ENCODE measurements at regions not wholly inside any gene's neighbourhood (a gene's known extent, or its start where the extent isn't known, plus 50 kb on each side); places are given as distances from the start of the nearest gene placed in this dataset.

DNA sequence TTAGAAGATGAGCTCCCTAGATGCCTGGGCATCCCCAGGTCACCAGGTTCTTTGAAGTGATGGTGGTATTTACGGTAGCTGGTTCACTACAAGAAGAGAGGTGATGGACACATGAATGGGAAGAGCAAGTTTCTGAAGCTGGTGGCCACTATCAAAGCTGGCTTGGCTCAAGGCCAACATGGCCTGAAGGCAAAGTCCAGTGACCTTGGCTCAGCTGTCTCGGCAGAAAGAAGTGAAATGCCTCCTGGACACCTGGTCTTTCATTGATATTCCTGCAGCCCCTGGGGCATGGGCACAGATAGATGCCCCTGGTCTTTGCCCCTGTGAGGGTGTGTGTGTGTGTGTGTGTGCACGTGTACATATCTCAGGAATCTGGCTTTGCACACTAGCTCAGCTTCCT lies 441.8 kb upstream of the TMPO start:
- ATAC-seq (no peak), DNase-seq (no peak)
- H3K4me1 Mint-ChIP-seq: no peaks in the 10 kb centered on the region
- no peaks in the 10 kb centered on the region for H3K36me3 Mint-ChIP-seq
- no peak overlapping the region for H3K4me3 Mint-ChIP-seq
- POLR2A ChIA-PET: no interaction called here
- peaks cover 0 to 13% (median 0%) of the 10 kb centered on the region in 9 donors for H3K9me3 Mint-ChIP-seq
- no peak overlapping the region for H3K27ac Mint-ChIP-seq
- peaks cover 0 to 6% (median 4%) of the 10 kb centered on the region in 5 donors for H3K27me3 Mint-ChIP-seq

DNA sequence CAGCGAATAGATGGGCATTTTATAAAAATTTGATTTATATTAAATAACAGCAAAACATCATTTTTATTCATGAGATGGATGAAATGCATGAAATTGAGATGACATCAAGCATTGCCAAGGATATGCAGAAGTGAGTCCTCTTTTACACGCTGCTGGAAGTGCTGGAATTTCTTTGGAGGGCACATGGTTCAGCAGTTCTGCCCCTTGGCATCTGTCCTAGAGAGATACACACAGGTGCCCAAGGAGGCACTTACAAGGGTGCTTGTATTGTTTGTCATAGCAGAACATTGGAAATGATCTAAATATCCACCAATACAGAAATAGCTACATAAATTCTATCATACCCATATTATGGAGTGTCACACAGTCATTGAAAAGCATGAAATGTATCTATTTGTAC lies 441.1 kb upstream of the TMPO start:
- peaks cover 0 to 6% (median 4%) of the 10 kb centered on the region in 5 donors for H3K27me3 Mint-ChIP-seq
- ATAC-seq: no peak

GRCh38 chr12:98084391-98084790 lies 431.0 kb upstream of the TMPO start:
- H3K27ac Mint-ChIP-seq: no peak overlapping the region
- H3K4me3 Mint-ChIP-seq: no peak overlapping the region
- no peak for ATAC-seq
- POLR2A ChIA-PET: no interaction called here
- H3K4me1 Mint-ChIP-seq: no peaks in the 10 kb centered on the region
- peaks cover 0 to 19% (median 0%) of the 10 kb centered on the region in 9 donors for H3K9me3 Mint-ChIP-seq
- peaks cover 0 to 33% (median 7%) of the 10 kb centered on the region in 5 donors for H3K27me3 Mint-ChIP-seq
- H3K36me3 Mint-ChIP-seq: no peaks in the 10 kb centered on the region
- no peak for DNase-seq

More for the DNA sequence above, 441.1 kb upstream of the TMPO start:
- no peak for DNase-seq
- no peak overlapping the region for H3K4me3 Mint-ChIP-seq
- no peak overlapping the region for H3K27ac Mint-ChIP-seq
- peaks cover 0 to 13% (median 0%) of the 10 kb centered on the region in 9 donors for H3K9me3 Mint-ChIP-seq
- no peaks in the 10 kb centered on the region for H3K4me1 Mint-ChIP-seq
- POLR2A ChIA-PET: no interaction called here
- H3K36me3 Mint-ChIP-seq: no peaks in the 10 kb centered on the region

- peaks cover 1 to 34% (median 7%) of the 10 kb centered on the region in 5 donors for H3K27me3 Mint-ChIP-seq
- no peak overlapping the region for H3K4me3 Mint-ChIP-seq
- H3K27ac Mint-ChIP-seq: no peak overlapping the region
- no peak for DNase-seq
- H3K36me3 Mint-ChIP-seq: no peaks in the 10 kb centered on the region
- no peaks in the 10 kb centered on the region for H3K4me1 Mint-ChIP-seq
- ATAC-seq: no peak
- peaks cover 0 to 27% (median 0%) of the 10 kb centered on the region in 9 donors for H3K9me3 Mint-ChIP-seq
- POLR2A ChIA-PET: no interaction called here
These were observed 430.2 kb upstream of the TMPO start for GRCh38 chr12:98085046-98085755.

GRCh38 chr12:98090731-98091130 lies 424.7 kb upstream of the TMPO start:
- DNase-seq (no peak), ATAC-seq (no peak)
- peaks cover 0 to 31% (median 5%) of the 10 kb centered on the region in 9 donors for H3K9me3 Mint-ChIP-seq
- POLR2A ChIA-PET: no interaction called here
- no peaks in the 10 kb centered on the region for H3K4me1 Mint-ChIP-seq
- no peak overlapping the region for H3K4me3 Mint-ChIP-seq
- H3K27me3 Mint-ChIP-seq: peaks cover 1 to 46% (median 4%) of the 10 kb centered on the region in 5 donors
- H3K27ac Mint-ChIP-seq: no peak overlapping the region
- H3K36me3 Mint-ChIP-seq: peaks cover 0 to 7% (median 0%) of the 10 kb centered on the region in 3 donors

- DNase-seq: no peak
- Mint-ChIP-seq H3K27me3 (peaks cover 0 to 24% (median 5%) of the 10 kb centered on the region in 5 donors), H3K27ac (peak overlapping the region in 1 of 10 donors; percentile 15), H3K4me1 (no peaks in the 10 kb centered on the region), H3K4me3 (no peak overlapping the region), H3K36me3 (peaks cover 0 to 7% (median 0%) of the 10 kb centered on the region in 3 donors), H3K9me3 (peaks cover 0 to 17% (median 7%) of the 10 kb centered on the region in 9 donors)
- ATAC-seq: no peak
- POLR2A ChIA-PET: no interaction called here
These were observed 419.0 kb upstream of the TMPO start for GRCh38 chr12:98096436-98096835.

DNA sequence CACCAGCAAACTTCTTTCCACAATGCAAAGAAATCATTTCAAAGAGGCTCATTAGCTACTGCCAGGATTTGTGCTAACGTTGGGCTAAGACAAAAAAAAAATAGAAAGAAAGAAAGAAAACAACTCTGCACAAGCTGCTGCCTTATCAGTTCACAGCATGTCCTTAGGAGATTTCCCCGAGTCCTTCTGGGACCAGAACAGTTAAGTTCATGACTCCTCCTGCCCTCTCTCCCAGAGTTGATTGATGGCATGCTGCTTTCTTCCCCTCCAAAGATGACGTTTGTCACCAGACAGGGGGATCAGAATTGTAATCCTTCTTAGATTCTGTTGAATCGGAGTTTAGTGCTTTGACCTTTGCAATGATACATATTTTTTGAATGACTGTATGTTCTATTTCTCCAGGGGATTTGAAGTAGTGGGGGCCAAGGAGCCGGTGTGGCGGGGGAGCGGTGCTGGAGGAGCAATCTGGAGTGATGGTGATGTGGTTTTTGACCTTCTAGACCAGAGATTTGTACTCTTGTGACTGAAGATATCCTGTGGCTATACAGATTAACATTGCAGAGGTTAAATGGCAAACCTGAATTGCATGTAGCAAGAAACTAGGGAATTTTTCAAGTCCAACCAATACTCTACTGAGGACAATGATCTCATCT lies 409.2 kb upstream of the TMPO start:
- H3K4me1 Mint-ChIP-seq: no peaks in the 10 kb centered on the region
- no peak overlapping the region for H3K27ac Mint-ChIP-seq
- no peak for ATAC-seq

DNA sequence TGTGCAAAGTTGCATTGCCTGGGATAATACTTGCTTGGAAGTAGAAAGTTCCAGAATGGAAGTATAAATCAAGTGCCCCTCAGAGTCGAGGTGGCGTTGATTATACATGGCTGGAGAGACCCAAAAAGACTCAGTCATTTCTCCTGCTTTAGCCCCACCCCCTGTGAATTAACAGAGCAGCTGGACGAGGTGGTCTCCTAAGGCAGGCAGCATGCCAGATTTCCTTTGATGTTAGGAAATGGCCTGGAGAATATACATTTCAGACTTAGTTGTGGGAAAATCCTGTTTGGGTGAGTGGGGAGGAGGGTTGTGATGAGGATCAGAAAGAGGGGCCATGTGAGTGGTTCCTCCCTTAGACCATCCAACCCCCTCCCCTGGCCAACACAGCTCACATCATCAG lies 406.1 kb upstream of the TMPO start:
- H3K36me3 Mint-ChIP-seq: no peaks in the 10 kb centered on the region
- H3K4me1 Mint-ChIP-seq: no peaks in the 10 kb centered on the region
- ATAC-seq: no peak
- no peak overlapping the region for H3K4me3 Mint-ChIP-seq
- H3K27ac Mint-ChIP-seq: no peak overlapping the region
- POLR2A ChIA-PET: no interaction called here
- H3K9me3 Mint-ChIP-seq: no peaks in the 10 kb centered on the region
- no peak for DNase-seq
- H3K27me3 Mint-ChIP-seq: peaks cover 0 to 3% (median 0%) of the 10 kb centered on the region in 5 donors

More for the DNA sequence above, 409.2 kb upstream of the TMPO start:
- peaks cover 0 to 7% (median 2%) of the 10 kb centered on the region in 5 donors for H3K27me3 Mint-ChIP-seq
- H3K36me3 Mint-ChIP-seq: no peaks in the 10 kb centered on the region
- no peak for DNase-seq
- no peaks in the 10 kb centered on the region for H3K9me3 Mint-ChIP-seq
- no peak overlapping the region for H3K4me3 Mint-ChIP-seq
- POLR2A ChIA-PET: no interaction called here

DNA sequence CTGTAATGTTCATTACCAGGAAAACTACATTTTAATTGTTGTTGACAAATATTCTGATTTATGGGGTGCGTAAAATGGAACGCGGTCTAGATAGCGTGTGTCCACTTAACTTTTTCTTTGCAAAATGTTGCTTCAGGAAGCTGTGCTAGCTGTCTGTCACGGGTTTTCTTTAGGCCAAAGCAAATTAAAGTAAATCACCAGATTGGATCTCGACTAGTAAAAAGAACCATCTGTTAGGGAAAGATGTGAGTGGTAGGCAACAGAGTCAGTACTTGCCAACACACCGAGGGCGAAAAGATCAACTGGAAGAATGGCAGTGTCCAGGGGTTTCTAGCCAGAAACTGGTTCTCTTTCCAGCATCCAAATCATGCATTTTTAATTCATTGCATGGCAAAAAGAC lies 404.9 kb upstream of the TMPO start:
- DNase-seq: no peak
- Mint-ChIP-seq H3K36me3 (no peaks in the 10 kb centered on the region), H3K9me3 (no peaks in the 10 kb centered on the region), H3K4me3 (no peak overlapping the region), H3K27me3 (peaks cover 0 to 2% (median 0%) of the 10 kb centered on the region in 5 donors), H3K4me1 (no peaks in the 10 kb centered on the region), H3K27ac (no peak overlapping the region)
- ATAC-seq: no peak
- POLR2A ChIA-PET: no interaction called here

DNA sequence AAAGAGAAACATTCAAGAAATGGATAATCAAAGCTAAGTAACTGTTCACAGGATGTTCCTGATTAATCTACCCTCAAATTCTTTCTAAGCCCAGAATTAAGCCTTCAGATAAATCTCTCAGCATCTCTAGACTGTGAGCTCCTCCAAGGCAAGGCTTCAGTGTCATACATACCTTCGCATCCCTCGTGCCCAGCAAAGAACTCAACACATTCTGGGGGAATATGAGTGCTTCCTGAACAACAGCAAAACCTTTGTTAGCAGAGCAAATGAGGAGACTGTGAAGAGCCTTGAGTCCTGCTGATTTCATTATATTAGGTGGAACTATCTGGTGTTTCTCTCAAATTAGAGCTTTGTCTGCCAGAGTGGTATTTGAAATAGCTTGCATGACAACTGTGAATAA lies 401.8 kb upstream of the TMPO start:
- peaks cover 0 to 10% (median 2%) of the 10 kb centered on the region in 5 donors for H3K27me3 Mint-ChIP-seq
- ATAC-seq (no peak), DNase-seq (no peak)
- H3K4me1 Mint-ChIP-seq: peaks cover 0 to 2% (median 0%) of the 10 kb centered on the region in 4 donors
- peaks cover 0 to 2% (median 0%) of the 10 kb centered on the region in 9 donors for H3K9me3 Mint-ChIP-seq
- POLR2A ChIA-PET: no interaction called here
- H3K27ac Mint-ChIP-seq: no peak overlapping the region
- H3K36me3 Mint-ChIP-seq: no peaks in the 10 kb centered on the region
- H3K4me3 Mint-ChIP-seq: no peak overlapping the region

- Mint-ChIP-seq H3K4me3 (no peak overlapping the region), H3K27me3 (peaks cover 0 to 20% (median 3%) of the 10 kb centered on the region in 5 donors), H3K27ac (no peak overlapping the region), H3K9me3 (peaks cover 0 to 10% (median 3%) of the 10 kb centered on the region in 9 donors), H3K4me1 (peaks cover 0 to 2% (median under 1%) of the 10 kb centered on the region in 4 donors), H3K36me3 (no peaks in the 10 kb centered on the region)
- POLR2A ChIA-PET: no interaction called here
- DNase-seq (no peak), ATAC-seq (no peak)
These were observed 393.4 kb upstream of the TMPO start for GRCh38 chr12:98121963-98122362.

DNA sequence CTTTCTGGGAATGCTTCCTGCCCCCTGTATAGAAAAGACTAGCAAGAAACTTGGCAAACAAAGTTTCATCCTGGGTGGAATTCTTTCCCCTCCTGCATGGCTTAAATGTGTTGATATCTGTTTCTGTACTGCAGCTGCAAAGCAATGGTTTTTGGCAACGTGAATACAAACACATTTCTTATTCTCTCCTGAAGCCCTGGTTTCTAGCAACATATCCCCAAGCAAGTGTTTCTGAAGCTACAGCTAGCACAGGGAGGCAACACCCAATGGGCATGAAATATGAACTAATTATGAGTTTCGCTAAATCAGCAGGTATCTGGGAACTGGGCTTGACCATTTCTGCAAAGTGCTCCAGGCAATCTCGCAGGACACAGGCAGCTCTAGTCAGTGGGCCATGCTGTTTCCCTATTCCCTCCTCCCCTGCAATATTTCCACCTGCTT lies 392.3 kb upstream of the TMPO start:
- POLR2A ChIA-PET: no interaction called here

GRCh38 chr12:98126637-98127335 lies 388.6 kb upstream of the TMPO start:
- Mint-ChIP-seq H3K36me3 (no peaks in the 10 kb centered on the region), H3K27me3 (peaks cover 6 to 30% (median 9%) of the 10 kb centered on the region in 5 donors), H3K4me1 (peaks cover 0 to 2% (median under 1%) of the 10 kb centered on the region in 4 donors), H3K27ac (no peak overlapping the region), H3K4me3 (no peak overlapping the region), H3K9me3 (peaks cover 0 to 10% (median 3%) of the 10 kb centered on the region in 9 donors)
- POLR2A ChIA-PET: no interaction called here
- DNase-seq (no peak), ATAC-seq (no peak)

More for the DNA sequence above, 392.3 kb upstream of the TMPO start:
- Mint-ChIP-seq H3K4me1 (peaks cover 0 to 2% (median under 1%) of the 10 kb centered on the region in 4 donors), H3K36me3 (no peaks in the 10 kb centered on the region), H3K4me3 (no peak overlapping the region), H3K27ac (no peak overlapping the region), H3K9me3 (peaks cover 0 to 10% (median 3%) of the 10 kb centered on the region in 9 donors), H3K27me3 (peaks cover 0 to 13% (median 7%) of the 10 kb centered on the region in 5 donors)
- DNase-seq (no peak), ATAC-seq (no peak)

Measured in naive thymus-derived CD8-positive, alpha-beta T cell (primary cell).